ENCODE measurements at regions not wholly inside any gene's neighbourhood (a gene's known extent, or its start where the extent isn't known, plus 50 kb on each side); places are given as distances from the start of the nearest gene placed in this dataset.
"Not testable (repeated sequence)": the region's sequence is repeated elsewhere in the genome, so short reads cannot be mapped to it uniquely, and the experiment has no call there.

DNA sequence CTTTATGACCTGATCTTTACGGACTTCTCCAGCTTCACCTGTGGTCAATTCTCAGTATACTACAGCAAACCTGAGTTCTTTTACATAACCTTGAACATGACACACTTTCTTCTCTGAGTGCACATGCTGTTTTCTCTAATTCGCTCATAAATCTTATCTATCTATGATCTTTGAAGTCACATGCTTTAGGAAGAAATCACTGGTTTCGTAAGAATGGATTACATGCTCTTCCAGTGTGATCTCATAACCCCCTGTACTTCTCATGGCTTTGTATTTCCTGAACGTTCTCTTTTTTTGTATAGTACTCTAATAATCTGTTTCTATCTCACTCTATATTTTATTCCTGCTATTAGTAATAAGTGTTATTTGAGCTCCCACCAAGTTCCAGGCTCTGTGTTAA, 1165.2 kb downstream of the TBL1XR1 start:
- no peak for DNase-seq

DNA sequence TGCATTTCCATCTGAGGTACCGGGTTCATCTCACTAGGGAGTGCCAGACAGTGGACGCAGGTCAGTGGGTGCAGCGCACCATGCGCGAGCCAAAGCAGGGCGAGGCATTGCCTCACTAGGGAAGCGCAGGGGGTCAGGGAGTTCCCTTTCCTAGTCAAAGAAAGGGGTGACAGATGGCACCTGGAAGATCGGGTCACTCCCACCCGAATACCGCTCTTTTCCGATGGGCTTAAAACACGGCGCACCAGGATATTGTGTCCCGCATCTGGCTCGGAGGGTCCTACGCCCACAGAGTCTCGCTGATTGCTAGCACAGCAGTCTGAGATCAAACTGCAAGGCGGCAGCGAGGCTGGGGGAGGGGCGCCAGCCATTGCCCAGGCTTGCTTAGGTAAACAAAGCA, 1157.1 kb downstream of the NAALADL2 start:
- DNase-seq = not testable (repeated sequence)

- DNase-seq = not testable (repeated sequence)
Observed at GRCh38 chr3:176015228-176015627, 1156.1 kb downstream of the NAALADL2 start.

DNA sequence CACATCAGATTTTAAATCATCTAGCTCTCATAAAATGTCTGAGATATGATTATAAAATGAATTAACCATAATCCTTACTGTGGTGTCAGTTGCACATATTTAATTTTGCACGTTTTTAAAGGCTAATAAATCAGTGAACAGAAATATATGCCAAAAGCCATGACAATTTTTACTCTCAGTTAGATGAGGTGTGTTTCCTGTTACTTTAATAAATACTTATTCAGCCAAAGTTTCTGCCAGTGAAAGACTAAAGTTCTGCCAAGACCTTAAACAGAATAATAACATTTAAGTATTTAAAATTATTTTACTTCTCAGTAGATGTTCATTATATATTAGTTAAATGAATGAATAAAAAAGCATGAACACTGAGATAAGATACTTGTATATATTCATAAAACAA, 1150.1 kb downstream of the NAALADL2 start:
- DNase-seq = no peak

DNA sequence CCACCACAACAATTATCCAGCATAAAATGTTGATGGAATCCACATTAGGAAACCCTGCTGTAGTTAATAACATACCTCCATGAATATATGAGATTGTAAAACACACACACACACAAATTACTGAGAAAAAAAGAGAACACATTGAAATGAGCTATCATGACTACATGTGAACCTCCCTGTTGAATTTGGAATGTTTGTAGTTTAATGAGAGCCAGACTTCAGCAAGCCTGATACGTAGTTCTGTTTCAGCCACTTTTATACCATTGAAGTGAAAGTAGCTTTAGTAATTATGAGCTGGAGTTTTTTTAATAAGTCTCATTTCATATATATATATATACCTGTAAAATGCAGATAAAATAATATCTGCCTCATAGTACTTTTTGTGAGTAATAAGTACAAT, 1146.4 kb downstream of the NAALADL2 start:
- DNase-seq = no peak

GRCh38 chr3:175989161-175989560, 1130.0 kb downstream of the NAALADL2 start:
- no peak for DNase-seq

- no peak for DNase-seq
Observed at GRCh38 chr3:175988401-175988800, 1129.3 kb downstream of the NAALADL2 start.

DNA sequence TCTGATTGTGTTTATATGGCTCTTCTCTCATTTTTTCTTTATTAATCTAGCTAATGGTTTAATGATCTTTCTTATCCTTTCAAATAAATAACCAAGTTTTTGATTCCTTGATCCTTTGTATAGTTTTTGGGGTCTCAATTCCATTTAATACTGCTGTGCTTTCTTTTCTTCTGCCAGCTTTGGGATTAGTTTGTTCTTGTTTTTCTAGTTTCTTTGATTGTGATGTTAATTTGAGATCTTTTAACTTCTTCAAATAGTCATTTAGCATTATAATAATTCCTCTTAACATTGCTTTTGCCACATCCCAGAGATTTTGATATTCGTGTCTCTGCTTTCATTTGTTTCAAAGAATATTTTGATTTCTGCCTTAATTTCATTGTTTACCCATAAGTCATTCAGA, 1126.6 kb downstream of the NAALADL2 start:
- DNase-seq = no peak

DNA sequence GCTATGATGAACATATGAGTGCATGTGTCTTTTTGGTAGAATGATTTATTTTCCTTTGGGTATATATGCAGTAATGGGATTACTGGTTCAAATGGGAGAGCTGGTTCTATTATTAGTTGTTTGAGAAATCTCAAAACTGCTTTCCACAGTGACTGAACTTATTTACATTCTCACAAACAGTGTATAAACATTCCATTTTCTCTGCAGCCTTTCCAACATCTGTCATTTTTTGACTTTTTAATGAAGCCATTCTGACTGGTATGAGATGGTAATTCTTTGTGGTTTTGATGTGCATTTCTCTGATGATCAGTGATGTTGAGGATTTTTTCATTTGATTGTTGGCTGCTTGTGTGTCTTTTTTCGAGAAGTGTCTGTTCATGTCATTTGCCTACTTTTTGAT, 1124.2 kb downstream of the NAALADL2 start:
- no peak for DNase-seq

- DNase-seq = no peak
Observed at GRCh38 chr3:175980486-175981090, 1121.5 kb downstream of the NAALADL2 start.

DNA sequence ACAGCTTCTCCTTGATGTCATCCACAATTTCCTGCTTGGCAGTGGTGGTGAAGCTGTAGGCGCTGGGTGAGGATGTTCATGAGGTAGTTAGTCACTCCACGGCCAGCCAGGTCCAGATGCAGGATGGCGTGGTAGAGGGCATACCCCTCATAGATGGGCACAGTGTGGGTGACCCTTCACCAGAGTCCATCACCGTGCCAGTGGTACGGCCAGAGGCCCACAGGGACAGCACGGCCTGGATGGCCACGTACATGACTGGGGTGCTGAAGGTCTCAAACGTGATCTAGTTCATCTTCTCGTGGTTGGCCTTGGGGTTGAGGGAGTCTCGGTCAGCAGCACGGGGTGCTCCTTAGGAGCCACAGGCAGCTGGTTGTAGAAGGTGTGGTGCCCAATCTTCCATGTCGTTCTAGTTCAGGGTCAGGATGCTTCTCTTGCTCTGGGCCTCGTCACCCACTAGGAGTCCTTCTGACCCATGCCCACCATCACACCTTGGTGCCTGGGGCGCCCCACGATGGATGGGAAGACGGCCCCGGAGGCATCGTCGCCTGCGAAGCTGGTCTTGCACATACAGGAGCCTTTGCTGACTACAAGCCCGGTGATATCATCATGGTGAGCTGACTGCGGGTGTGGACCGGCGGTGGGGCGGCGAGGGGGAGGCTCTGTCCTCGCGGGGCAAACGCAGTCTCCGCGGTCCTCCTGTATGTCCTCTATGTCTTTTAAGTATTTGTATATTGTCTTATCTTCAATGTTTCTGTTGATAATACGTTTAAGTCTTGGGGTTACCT, 1119.0 kb downstream of the NAALADL2 start:
- DNase-seq = no peak

GRCh38 chr3:175969456-175969855, 1110.3 kb downstream of the NAALADL2 start:
- no peak for DNase-seq

DNA sequence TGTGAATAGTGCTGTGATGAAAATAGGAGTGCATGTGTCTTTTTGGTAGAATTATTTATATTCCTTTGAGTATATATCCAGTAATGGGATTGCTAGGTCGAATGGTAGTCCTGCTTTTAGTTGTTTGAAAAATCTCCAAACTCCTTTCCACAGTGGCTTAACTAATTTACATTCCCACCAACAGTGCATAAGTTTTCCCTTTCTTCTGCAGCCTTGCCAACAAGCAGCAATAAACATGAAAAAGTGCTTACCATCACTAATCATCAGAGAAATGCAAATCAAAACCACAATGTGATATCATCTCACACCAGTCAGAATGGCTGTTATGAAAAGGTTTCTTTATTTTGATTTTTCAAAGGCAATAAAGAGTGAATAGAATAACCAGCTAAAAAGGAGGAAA, 1105.9 kb downstream of the NAALADL2 start:
- no peak for DNase-seq

- no peak for DNase-seq
Observed at GRCh38 chr3:175957427-175957826, 1098.3 kb downstream of the NAALADL2 start.

DNA sequence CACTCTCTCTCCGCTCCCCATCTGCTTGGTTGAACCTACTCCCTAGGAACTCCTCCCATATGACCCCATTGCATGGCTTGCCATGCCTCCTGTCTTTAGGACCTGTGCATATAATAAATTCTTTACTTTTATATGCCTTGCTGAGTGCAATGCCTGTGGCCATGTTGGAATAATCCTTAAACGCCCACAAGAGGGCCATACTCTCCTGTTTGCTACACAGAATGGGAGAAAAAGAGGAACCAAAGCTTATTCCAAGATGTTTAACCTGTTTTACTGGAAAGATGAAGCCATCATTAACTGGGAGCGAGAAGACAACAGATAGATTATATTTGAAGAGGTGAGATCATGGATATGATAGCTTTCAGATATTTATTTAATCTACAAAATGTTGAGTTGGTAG, 1097.8 kb downstream of the NAALADL2 start:
- no peak for DNase-seq

DNA sequence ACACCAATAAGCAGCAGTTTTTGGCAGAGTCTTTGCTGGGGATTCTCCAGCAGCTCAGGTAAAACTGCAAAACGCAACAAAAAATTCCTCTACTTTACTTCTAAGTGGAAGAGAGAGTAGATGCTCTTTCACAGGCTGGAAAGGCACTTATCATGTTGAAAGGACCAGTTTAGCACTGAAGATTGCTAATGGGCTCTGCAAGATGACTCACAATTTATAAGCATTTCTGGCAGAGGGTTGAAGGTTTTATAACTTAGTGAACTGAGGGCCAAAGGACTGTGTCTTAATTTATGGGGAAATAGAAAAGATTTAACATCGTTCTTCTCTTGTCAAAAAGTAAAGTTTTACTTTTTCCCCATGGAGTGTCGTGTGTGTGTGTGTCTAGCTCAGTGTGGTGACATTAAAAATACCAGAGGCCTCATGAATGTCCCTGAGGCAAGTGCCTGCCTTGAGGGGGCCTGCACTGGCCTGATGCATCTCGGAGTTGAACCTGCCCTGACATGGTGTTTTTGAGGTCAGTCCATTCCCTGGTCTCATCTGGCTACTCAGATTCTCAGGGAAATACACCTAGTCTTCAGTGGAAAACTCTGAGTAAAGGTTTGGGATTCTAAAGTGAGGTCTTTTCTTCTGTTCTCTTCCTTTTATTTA, 1092.0 kb downstream of the NAALADL2 start:
- no peak for DNase-seq

- no peak for DNase-seq
Observed at GRCh38 chr3:175948041-175948440, 1088.9 kb downstream of the NAALADL2 start.

DNA sequence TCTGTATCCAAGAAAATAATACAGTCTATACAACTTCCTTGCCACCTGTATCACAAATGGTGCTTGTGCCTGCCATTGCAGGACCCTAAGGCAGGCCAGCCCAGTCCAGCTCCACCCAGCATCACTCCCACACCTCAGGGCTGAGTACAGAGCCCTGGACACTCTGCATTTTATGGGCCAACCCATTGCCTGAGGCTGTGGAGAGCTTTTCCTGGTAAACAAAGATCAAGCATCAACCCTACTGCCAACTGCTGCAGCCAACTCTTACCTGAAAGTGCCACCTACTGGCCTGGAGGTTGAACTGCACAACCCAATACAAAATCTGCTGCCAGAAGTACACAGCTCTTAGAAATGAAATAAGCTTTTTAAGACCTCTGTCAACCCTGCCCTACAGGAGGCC, 1082.2 kb downstream of the NAALADL2 start:
- DNase-seq = peak; percentile 5

DNA sequence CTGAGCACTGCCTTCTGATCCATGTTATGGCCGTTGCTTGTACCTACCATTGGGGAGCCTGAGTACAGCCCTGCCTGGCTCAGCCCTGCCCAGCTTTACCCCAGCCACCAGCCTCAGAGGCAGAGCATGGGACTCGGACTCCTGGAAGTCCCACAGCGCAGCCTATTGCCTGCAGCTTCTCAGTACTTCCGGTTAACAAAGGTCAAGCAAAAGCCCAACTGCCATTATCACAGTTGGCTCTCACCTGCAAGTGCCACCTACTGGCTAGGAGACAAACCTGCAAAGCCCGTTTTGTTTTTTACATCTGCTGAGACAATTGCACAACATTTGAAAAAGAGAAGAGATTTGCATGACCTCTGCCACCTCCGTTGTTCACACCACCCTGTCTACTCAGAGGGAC, 1081.7 kb downstream of the NAALADL2 start:
- DNase-seq = no peak

GRCh38 chr3:175940243-175940642, 1081.1 kb downstream of the NAALADL2 start:
- DNase-seq = peak; percentile 68

DNA sequence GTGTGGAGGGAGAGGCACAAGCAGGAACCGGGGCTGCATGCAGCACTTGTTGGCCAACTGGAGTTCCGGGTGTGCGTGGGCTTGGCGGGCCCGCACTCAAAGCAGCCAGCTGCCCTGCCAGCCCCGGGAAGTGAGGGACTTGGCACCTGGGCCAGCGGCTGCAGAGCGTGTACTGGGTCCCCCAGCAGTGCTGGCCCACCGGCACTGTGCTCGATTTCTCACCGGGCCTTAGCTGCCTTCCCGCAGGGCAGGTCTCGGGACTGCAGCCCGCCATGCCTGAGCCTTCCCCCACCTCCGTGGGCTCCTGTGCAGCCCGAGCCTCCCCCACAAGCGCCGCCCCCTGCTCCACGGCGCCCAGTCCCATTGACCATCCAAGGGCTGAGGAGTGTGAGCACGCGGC, 1078.2 kb downstream of the NAALADL2 start:
- DNase-seq = not testable (repeated sequence)

DNA sequence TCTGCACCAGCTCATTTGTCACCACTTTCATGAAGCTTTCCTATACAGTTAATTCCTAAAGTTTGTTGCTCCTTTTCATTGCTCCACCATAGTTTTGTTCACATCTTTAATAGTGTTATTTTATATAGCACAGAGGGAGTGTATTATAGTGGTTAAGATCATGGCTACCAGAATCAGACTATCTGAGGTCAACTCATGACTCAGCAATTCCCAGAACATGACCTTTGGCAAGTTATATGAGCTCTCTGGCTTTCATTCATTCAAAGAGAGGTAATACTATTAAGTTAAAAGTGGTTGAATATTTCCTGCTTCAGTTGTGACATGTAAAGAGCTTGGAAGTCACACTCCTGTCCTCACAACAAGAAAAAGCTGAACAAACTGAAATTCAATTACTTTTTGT, 1073.5 kb downstream of the NAALADL2 start:
- DNase-seq = no peak

DNA sequence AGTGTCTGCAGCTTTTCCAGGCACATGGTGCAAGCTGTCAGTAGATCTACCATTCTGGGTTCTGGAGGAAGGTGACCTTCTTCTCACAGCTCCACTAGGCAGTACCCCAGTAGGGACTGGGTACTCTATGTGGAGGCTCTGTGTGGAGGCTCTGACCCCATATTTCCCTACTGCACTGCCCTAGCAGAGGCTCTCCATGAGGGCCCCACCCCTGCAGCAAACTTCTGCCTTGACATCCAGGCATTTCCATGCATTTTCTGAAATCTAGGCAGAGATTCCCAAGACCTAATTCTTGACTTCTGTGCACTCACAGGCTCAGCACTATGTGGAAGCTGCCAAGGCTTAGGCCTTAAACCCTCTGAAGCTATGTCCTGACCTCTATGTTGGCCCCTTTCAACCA, 1060.0 kb downstream of the NAALADL2 start:
- DNase-seq = no peak

Data from kidney glomerular epithelial cell (primary cell).